ENCODE measurements at regions not wholly inside any gene's neighbourhood (a gene's known extent, or its start where the extent isn't known, plus 50 kb on each side); places are given as distances from the start of the nearest gene placed in this dataset.

DNA sequence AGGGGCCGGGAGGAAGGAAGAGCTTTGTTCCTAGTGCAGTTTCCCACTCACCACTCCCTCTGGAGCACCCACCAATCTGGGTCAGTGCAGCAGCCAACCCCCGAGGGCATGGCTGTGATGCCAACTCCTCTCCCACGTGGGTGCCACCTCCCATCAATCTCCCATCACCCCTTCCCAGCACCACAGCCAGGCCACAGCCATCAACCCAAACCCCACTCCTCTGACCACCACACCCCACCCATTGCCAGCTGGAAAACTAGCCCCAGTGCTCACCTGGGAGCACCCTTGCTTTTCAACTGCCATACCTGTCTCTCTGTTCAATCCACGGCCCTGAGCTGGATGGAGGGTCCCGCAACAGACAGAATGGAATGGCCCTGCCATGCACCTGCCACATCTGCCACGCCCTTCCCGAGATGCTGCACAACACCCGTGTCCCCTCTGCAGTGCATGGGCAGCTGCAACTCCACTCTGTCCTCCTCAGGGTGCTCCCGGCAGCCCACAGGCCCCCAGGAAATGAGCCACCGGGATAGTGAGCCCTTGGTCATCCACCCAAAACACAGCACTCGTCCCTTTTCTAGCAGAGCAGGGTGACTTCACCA is 112.4 kb upstream of the ID2 start:
- DNase-seq (ENCODE audit: low read depth): no peak
- no peak overlapping the region for H3K4me3 ChIP-seq (ENCODE audit: low read depth, low read length)

DNA sequence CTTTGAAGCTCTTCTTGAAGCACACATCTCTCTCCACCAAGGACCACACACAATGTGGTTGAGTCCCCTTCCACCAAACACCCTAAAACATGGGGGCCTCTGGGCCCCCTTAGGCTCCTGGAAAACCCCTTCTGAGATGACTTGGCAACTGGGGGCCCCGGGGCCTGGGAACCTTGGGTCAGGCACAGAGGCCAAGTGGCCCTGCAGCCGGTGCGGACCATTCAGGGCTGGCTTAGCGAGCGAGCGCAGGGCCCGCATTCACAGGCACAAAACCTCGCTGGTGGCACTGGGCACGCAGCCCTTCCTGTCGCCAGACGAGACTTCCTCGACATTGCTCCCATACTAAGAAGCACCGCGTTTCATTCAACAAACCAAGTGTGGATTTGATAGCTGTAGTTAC is 111.2 kb upstream of the ID2 start:
- no peak for DNase-seq (ENCODE audit: low read depth)
- H3K4me3 ChIP-seq (ENCODE audit: low read depth, low read length): no peak overlapping the region

DNA sequence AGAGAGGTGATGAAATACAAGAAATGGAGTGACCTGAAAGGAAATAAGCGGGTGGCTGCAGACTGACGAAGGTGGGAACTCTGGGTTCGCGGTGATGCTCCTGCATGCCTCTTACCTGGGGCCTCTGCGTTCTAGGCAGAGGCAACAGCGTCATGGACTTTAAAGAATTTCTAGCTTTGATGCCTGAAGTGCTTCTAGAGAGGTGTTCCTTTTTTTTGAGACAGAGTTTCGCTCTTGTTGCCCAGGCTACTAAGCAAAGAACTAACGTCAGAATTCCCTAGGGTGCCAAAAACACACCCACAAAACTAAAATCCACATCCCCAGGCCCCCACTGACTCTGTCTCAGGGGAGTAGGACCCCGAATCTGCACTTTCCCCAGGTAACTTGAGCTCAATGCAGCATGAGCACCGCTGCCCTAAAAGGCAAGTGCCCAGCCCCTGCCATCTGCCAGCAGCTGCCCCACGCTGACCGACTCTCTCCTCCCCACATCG is 110.5 kb upstream of the ID2 start:
- no peak for DNase-seq (ENCODE audit: low read depth)
- no peak overlapping the region for H3K4me3 ChIP-seq (ENCODE audit: low read depth, low read length)

DNA sequence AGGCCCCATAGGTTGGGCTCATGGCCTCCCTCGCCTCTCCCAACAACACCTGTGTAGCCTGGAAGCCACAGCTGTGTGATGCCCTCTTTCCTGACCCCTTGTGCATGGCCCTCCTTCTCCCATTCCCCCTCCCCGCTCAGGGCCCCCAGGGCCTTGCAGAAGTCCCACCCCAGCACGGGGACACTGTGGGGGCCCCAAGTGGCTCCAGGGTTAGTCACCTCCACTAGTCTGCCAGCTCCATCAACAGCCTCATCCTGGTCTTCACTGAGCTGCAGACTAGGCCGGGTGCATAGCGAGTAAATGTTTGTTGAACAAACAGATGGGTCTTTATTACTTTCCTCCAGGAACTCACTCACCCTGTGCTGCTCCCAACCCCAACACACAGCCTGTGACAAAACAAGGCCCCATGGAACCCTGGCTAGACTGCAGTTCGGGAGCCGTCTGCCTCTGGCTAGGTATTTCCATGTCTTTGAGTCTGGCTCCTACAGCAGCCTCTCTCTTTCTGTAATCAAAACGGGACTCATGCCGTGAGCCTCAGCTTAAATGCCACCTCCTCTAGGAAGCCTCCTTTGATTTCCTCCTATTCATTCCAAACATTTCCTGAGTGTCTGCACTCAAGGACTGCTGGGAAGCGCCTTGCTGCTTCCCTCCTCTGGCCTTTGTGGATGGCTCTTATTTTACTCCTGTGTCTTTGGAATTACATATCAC is 109.9 kb upstream of the ID2 start:
- H3K4me3 ChIP-seq (ENCODE audit: low read depth, low read length): no peak overlapping the region
- DNase-seq (ENCODE audit: low read depth): no peak

DNA sequence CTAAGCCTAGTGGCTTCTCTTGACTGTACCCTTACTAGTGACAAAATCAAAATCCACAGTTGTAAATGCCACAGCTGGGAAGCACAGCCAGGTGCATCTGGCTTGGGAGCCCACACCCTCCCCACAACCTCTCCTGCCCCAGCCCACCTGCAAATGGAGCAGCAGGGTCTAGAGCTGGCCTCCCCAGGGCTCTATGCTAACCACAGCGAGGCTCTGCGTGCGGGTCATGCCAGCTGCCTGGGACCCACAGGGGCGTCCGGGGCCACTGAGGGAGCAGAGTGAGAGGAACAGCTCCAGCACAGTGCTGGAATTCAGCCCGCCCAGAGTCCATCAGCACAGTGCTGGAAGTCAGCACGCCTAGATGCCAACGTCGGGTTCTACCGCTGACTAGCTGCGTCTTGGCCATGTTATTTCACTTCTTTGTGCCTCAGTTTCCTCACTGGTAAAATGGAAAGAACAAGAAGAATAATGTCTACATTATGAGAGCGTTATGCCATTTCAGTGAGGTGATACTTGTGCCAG is 109.1 kb upstream of the ID2 start:
- DNase-seq (ENCODE audit: low read depth): no peak

DNA sequence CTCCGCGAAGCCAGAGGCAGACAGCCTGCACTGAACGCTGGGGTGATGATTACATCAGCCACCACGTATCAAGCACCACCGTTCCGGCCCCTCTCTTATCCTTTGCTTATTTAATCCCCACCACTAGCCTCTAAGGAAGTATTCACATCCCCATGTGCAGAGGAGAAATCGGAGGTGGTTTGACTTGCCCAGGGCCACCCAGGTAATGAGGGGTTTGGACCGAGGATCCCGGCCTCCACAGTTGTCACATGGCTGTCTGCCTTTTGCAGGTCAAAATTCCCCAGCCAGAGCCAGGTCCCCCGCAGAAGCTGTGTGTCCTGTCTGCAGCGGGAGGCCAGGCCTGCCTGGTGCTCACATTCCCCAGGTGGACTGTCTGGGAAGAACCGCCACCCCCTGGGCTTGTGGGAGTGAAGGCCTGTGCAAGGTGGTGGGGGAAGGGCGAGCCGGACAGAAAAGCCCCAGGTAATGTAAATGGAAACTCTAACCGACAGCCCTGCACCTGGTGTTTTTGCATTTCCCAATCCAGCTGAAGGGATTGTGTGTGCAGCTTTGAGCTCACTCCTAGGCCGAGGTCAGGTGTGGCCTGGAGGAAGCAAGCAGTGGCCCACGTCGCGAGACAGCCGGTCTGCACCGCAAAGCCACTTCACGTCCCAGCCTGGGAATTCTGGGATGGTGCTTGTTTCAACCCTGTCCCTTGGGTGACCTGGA is 108.5 kb upstream of the ID2 start:
- no peak for DNase-seq (ENCODE audit: low read depth)
- H3K4me3 ChIP-seq (ENCODE audit: low read depth, low read length): no peak overlapping the region

More for the DNA sequence above, 109.1 kb upstream of the ID2 start:
- no peak overlapping the region for H3K4me3 ChIP-seq (ENCODE audit: low read depth, low read length)

DNA sequence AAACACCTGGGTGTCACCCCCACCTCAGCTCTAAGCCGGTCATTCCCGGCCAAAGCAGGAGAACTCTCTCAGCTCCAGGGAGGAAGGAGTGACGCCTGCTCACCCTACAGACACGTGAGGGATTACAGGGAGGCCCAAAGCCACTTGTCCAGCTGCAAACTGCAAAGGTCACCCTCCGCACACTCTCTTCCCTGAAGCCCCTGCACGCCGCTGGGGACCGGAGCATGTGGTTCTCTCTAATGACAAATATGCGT is 108.0 kb upstream of the ID2 start:
- no peak overlapping the region for H3K4me3 ChIP-seq (ENCODE audit: low read depth, low read length)
- DNase-seq (ENCODE audit: low read depth): no peak

DNA sequence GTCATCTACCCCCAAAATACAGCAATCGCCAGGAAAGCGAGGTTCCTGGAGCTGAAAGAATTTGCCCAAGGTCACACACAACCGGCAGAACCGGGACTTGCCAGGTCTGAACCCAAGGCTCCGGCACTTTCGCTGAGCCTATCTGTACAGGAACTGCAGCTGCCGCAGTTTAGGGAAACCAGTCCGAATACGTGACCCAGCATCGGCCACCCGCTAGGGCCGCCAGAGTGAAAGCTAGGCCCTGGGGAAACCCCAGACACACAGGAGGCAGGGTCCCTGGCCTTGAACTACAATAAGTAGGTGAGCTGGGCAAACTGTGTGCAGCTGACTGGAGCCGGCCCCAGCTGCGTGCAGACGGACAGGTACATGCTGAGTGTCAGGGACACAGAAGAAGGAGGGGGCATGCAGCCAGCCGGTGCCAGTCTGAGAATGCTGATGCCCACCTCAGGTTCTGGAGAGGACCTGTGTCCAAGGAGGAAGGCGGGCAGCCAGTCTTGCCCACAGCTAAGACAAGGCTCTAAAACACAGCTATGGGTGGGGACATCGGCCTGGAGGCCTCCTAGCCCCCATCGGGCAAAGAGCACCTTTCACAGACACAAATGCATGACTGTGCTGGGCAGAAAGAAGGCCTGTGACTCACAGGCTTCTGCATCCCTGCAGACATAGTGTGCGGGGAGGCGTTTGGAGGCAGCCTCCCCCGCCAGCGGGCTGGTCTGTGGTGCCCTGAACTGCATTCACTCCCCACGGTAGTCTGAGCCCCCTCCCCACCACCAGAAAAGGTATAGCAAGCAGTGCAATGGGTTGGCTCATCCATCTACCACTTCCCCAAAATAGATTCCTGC is 107.4 kb upstream of the ID2 start:
- DNase-seq (ENCODE audit: low read depth): no peak
- H3K4me3 ChIP-seq (ENCODE audit: low read depth, low read length): no peak overlapping the region

DNA sequence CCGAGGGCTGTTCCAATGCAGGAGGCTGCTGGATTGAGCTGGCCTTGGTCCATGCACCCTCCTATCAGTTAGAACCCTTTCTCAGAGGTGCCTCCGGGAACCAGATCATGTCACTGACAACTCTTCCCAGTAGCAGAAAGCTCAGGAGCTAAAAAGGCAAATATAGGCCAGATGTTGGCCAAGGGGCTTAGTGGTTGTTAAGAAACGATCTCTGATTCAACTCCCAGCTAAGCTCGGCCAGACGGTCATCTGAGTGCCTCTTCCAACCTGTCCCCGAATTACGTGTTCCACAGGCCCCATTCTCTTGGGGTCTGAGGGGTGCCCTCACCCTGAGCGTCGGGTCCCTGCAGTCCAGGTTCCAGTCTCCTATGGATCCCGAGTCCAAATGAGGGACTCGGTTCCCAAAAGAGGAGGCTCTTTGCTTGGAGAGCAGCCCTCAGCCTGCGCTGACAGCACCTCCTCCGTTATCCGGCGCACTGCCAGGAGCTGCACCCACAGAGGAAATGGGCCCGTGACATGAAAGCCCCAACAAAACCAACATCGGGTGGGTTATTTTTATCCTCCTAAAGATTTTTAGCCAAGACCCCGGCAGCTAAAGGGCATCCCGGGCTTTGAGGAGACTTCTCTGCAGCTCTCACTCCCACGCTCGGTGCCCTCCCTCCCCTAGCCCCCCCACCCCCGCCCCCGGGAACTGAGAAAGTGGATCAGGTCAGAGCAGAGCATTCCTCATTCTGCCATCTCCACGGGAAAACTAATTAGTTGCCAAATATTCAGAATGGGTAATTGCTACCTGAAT is 106.6 kb upstream of the ID2 start:
- no peak overlapping the region for H3K4me3 ChIP-seq (ENCODE audit: low read depth, low read length)
- no peak for DNase-seq (ENCODE audit: low read depth)

DNA sequence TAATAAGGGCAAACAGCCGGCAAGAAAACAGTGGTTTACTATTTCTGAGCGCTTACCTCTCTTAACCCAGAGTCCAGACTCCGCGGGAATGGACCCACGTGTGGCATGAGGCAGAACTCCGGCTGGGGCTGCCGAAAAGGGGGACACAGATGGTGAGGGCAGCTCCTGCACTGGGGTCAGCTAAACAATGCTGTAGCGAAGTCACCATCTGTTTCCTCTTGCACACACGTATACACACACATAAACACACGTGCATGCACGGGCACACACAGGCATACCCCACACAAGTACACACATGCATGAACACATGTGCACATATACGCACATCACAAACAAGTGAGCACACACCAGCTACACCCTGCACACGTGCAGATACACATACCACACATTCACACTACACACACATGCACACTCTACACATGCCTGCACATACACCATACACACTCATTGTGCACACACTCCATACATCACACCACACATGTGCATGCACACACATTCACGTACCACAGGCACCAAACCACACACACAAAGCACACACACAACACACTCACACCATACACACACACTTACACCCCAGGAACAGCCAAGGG is 105.9 kb upstream of the ID2 start:
- no peak for DNase-seq (ENCODE audit: low read depth)
- no peak overlapping the region for H3K4me3 ChIP-seq (ENCODE audit: low read depth, low read length)

DNA sequence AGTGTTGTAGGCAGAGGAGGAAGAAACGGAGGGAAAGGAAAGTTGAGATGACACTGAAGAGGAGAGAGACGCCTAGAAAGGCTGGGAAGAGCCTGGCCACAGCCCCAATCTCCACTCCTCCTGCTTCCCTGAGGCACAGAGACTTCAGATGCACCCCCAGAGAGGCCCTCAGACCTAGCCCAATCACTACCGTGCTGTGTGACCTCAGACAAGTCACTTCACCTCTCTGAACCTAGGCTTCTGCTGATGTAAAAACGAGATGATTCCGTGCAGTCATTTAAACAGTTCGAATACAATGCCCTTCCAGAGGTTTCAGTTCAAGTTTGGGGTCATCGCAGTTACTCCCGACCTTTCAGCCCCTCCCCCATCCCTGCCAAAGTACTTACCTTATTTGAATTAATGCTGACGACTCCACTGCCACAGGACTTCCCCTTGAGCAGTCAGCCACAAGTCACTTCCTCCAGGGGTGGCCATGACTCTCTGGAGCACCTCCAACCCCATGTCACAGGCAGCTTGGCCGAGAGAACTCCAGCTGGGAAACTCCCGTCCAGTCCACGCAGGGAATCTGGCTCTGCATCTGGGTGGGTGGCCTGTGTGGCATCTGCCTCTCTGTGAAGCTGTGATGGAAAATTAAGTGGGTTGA is 105.2 kb upstream of the ID2 start:
- H3K4me3 ChIP-seq (ENCODE audit: low read depth, low read length): no peak overlapping the region
- no peak for DNase-seq (ENCODE audit: low read depth)

DNA sequence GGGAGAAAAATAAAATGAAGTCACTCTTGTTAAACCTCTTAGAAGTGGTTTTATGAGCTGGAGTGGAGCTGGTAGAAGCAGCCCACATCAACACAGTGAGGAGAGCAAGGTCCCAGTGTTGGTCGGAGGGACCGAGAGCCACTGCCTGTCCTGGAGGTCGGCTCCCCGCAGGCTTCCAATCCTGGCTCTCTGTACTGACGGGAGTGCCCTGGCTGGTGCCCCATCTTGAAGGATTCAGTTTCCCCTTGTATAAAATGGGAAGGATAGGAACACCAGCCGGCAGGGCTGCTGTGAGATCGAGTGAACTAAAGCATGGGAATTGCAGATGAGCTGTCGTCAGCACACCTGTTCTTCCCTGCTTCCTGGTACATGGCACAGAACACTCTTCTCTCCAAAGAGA is 104.3 kb upstream of the ID2 start:
- no peak for DNase-seq (ENCODE audit: low read depth)
- no peak overlapping the region for H3K4me3 ChIP-seq (ENCODE audit: low read depth, low read length)

DNA sequence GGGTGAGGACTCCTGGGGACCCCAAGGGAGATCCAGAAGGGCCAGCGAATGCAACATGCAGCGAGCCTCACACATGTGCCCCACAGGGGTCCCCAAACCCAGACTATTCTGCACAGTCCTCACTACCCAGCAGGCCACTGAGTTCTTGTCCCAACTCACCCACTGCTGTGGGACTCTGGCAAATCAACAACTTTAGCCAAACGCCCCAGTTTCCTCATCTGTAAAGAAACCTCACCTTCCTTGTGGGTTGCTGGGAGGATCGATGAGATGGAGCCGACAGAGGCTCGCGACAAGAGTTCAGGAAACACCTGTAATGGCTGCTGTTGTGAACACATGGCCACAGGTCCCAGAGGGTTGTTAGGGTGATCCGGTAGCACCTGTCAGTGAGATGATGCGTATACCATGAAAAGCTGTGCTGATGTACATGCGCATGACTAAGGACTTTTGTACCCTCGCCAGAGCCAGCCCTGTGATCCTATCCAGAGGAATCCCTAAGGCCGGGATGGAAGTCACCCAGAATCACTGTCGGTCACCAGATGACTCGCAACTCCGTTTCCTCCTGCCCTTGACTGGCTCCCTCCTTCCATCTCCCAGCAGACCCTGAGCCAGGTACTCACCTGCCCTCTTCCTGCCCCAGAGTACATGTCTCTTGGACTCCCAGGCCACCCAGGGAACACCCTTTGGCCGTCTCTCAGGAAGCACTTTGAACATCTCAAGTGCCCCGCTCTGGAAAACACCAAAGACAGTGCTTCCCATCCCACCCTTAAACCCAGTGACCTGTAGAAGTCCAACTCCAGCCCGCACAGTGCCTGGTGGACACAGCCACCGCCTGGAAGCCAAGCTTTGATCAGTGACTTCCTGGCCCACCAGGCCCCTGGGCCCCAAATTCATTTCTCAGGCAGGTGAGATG is 103.3 kb upstream of the ID2 start:
- H3K4me3 ChIP-seq (ENCODE audit: low read depth, low read length): no peak overlapping the region
- DNase-seq (ENCODE audit: low read depth): no peak

DNA sequence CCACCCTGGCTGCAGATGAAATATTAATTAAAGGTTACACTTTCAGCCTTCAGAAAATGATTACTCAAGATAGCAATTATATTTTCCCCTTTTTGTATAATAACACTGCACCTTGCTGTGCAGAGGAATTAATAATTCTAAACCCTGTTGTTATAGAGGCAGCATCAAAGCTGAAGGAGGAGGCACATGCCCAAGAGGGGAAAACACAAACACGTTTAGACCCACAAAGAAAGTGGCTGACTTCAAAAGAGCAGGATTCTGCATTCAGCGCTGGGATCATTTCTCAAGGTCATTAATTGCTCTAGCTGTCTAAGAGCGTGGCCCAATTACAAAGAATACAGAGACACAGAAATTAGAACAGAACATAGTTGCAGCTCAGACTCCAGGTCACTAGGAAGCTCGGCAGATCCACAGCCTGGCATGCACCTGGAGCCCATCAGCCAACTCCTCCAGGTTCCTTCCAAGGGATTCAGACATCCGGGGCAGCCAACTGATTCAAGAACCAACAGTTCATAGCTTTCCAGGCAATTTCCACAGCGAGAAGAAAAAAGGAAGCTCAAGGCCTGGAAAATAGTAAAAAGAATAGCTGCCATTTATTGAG is 102.3 kb upstream of the ID2 start:
- DNase-seq (ENCODE audit: low read depth): no peak

DNA sequence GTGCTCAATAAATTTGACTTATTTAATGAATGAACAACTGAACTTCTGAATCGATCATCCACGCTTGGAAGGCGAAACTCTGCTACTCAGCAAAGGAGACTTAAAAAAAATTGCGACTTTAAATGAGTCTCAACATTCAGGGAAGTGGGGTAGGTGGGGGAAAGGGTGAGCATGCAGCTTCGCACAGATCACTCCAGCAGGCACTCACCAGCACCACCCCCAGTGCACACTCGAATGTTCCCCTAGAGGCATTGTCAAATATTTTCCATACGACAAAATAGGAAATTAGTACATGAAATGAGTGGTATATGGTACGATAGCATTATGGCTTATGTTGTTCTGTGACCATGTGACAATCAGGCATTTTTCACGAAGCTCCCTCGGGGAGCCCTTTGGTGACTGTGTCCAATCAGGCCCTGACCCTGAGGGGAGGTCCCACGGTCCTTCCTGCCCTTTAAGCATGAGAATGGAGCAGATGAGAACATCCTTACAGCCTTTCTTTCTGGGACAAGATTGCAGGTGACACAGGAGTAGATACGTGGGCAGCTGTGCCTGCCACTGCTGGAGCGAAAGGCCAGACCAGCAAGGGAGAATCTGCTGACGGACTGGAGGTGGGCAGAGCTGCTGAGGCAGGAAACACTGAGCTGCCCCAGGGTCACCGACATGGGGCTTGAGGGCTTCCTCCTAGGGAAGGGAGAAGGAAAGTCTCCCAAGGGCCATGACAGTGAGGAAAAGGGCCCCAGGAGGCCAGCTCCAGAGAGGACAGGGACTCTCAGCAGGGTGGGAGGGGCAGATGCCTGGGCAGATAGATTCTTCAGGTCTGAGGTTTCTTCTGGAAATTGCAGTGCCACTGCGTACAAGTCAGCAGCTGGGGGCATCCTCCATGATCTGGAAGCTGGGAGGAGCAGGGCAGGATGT is 101.3 kb upstream of the ID2 start:
- no peak overlapping the region for H3K4me3 ChIP-seq (ENCODE audit: low read depth, low read length)
- DNase-seq (ENCODE audit: low read depth): no peak

More for the DNA sequence above, 102.3 kb upstream of the ID2 start:
- no peak overlapping the region for H3K4me3 ChIP-seq (ENCODE audit: low read depth, low read length)

DNA sequence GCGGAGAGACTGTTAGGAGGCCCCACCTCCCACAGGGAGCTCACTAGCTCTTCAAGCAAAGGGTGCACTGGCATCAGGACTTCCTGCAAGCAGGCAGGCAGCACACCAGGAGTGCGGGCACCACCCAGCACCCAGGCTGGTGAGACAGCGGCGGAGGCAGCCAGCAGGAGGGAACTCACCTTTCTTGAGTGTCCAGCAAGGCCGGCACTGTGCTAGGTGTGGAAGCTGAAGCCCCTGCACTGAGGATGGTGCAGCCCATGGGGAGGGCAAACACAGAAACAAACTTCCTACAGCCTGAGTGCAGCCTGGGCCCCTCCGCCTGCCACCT is 100.7 kb upstream of the ID2 start:
- H3K4me3 ChIP-seq (ENCODE audit: low read depth, low read length): no peak overlapping the region
- no peak for DNase-seq (ENCODE audit: low read depth)

Data from skeletal muscle cell (primary cell).